Stimulated activated CD8-positive, alpha-beta memory T cell treated with anti-CD3 and anti-CD28 coated beads, Interleukin-7, amount 100 ng/mL, for 1 hour (primary cell): ENCODE measurements at regions not wholly inside any gene's neighbourhood (a gene's known extent, or its start where the extent isn't known, plus 50 kb on each side); places are given as distances from the start of the nearest gene placed in this dataset.
"Not testable (repeated sequence)": the region's sequence is repeated elsewhere in the genome, so short reads cannot be mapped to it uniquely, and the experiment has no call there.

Experiments used
- DNase-seq, 2 donors: peaks; one replicate each; pipeline ENCODE4 v3.0.0-alpha.2; 2020; ENCODE audit warnings: low read depth in 2 of 2

DNA sequence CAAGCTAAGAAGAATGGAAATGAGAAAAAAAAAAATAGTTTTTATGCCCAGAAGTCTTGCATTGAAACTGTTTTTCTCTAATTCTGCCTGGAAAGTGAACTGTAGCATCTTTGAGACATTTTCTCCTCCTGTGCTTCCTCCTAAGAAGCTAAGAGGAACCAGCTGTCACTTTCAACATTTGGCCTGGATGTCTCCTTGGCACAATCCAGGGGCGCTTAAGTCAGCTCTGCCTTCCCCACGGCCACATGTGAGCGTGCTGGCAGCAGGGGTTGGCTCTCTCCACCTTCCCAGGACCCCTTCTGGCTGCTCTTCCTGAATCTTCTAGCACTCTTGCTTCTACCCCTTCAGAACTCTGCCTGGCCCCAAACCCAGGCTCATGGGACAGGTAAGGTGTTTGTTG is 289.6 kb upstream of the ADARB2 start:
- no peak for DNase-seq

DNA sequence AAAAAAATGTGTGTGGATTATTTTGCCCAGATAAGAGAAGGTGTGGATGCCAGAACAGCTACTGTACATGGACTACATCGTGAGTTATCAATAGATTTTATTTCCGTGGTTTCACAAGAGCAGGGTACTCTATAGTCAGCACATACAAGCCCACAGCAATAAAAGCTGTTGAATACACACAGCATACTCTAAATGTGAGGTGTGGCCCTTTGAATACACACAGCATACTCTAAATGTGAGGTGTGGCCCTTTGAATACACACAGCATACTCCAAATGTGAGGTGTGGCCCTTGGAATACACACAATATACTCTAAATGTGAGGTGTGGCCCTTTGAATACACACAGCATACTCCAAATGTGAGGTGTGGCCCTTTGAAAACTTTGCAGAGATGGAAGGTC is 287.4 kb upstream of the ADARB2 start:
- not testable (repeated sequence) for DNase-seq

DNA sequence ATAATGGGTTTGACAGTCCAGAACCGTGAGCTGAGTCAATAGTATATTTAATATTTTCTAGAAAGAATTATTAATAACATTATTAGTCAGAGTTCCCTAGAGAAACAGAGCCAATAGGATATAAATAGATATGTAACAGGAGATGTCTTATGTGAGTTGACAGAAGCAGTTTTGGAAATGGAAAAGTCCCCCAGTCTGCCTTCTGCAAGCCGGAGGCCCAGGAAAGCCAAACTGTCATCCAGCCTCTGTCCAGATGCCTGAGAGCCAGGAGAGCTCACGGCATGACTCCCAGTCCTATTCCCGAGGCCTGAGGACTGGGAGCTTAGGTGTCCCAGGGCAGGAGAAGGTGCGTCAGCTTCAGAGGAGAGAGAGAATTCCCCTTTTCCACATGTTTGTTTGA is 286.4 kb upstream of the ADARB2 start:
- DNase-seq, result no peak

DNA sequence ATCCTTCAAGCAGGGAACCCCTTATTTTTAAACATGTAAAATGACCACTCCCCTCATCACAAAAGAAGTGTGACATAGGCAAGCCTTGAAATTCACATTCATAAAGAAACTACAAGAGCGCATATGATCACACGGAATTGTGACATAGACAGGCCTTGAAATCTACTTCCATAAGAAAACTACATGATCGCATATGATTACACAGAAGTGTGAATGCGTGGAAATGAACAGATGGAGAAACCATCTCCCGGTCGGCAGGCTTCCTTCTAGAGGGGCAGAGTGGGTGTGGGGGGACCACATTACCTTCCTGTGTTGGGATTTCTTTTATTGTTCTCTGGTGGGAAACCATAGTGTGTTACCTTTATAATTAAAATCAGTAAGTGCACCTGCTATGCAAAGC is 285.1 kb upstream of the ADARB2 start:
- no peak for DNase-seq

DNA sequence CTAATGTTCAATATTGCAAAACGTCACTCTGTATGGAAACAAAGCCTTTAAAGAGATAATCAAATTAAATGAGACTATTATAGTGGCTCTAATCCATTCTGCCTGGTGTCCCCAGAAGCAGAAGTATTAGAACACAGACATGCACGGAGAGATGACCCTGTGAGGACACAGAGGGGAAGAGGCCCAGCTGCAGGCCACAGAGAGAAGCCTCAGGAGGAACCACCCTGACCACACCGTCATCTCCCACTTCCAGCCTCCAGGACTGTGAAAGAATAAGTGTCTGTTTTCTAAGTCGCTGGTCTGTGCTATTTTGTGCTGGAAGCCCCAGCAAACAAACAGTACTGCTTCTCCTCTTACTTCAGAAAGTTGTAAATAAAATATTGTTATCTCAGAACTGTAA is 283.5 kb upstream of the ADARB2 start:
- no peak for DNase-seq

DNA sequence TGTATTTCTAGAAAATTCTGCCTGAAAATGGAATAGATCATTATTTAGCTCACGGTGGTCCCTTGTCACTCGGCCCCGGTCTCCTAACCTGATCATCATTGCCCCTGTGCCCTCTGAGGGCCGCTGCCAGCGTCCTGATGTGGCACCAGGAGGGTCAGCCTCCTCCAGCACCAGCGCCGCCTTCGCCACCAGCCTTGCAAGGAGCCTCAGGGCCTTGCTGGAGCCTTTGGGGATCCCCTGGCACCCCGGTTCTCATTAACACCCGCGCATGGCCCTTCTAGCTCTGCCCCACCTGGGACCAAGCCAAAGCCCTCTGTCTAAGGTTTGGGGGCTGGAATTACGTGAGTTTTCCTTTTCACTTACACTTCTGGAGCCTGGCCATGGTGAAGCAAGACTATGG is 282.5 kb upstream of the ADARB2 start:
- no peak for DNase-seq

DNA sequence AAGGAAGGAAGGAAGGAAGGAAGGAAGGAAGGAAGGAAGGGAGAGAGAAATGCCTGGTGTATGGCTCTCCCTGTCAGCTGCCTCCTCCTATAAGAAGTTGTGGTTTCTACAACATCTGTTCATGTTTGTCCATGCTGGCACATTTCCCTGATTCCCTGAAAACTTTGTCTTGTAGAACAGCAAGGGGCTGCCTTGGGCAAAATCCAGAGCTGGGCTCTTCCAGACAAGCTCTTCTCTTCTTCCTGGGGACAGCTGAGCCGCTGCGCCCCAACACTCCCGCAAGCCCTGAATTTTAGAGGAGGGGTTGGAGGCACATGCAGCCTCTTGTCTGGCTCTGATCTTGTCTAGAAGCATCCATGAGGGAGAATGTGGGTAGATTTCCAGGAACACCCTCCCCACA is 282.0 kb upstream of the ADARB2 start:
- DNase-seq, result no peak

DNA sequence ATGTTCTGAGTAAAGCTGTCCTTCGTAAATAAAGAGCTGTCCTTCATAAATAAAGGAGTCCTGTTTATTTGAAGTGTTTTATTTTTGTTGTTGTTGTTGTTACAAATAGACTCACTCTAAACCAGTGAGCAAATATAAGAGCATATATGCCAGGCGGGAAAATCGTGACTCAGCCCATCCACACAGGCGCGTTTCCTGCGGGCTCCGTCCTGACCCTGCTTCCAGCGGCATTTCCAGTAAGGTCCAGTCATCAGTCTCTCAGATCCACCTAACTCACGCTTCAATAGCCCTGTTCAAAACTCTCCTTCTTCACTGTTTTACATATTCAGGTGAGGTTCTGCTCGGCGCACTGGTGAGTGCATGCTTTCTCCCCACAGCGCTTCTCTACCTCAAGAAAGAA is 277.2 kb upstream of the ADARB2 start:
- no peak for DNase-seq

DNA sequence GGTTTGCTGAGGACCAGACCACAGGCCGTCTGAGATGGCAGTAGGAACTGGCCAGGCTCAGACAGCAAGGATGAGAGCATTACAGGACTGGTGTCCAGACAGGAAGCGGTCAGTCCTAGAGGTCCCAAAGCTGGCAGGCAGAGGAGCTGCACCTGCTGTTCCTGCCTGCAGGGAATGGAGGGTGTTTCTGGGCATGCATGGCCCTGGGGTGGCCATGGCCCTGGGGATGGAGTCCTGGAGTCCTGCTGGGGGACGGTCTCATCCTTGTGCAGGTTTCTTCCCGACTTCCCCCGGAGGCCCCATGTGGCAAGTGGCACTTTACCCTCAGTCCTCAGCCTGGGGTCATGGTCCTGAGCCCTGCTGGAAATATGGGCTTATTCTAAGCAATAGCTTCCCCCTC is 274.9 kb upstream of the ADARB2 start:
- no peak for DNase-seq

DNA sequence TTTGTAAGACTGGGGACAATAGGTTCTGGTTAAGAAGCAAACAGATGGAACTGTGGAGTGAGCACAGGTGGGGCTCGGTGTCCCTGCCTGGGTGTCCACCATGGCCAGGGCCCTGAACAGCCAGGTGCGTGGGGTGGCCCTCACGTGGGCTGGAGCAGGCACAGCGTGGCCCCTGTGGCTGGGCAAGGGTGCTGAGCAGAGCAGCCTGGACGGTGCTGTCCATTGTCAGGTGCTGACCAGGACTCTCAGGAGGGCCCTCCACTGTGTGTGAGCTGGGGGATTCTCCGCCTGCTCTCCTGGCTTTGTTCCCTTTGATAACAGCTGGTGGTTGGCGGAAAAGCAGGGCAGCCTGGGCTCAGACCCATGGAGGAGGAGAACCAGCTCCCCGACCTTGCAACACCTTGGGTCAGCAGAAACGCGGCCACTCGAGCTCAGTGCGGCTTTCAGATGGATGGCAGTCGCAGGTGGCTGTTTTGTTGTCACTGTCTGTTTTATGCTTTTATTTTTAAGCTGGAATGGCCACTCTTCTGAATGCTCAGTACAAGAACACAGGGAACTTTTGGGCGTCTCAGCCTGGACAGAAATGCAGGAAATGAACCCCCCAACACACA is 273.9 kb upstream of the ADARB2 start:
- no peak for DNase-seq

DNA sequence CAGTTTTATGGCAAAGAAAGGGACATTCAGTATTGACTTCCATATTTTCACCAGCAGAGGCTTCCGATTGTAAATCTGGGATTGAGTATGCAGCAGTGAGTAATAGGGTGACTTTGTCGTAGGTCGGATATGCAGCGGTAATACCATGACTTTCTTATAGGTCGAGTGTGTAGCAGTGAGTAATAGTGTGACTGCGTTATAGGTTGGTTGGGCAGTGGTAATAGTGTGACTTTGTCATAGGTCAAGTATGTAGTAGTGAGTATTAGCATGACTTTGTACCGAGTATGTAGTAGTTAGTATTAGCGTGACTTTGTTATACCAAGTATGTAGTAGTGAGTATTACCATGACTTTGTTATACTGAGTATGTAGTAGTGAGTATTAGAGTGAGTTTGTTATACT is 268.2 kb upstream of the ADARB2 start:
- DNase-seq, result no peak

DNA sequence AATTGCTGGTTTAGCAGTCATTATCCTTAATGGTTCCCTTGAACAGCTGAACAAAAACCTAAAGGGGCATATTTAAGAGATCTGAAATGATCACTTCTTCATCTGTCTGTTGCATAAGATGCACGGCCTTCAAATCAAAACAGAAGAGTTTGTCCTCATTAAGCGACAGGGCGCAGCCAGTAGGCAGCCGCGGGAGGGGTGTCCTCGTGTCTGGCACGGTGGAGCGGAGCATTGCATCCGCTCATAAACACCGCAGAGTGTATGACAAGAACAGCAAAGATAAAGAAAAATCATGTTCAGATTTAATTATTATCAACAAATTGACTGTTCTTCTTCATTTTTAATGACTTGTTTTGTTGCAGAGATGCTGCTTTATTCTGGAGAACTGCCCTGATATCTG is 255.6 kb upstream of the ADARB2 start:
- DNase-seq, result no peak

DNA sequence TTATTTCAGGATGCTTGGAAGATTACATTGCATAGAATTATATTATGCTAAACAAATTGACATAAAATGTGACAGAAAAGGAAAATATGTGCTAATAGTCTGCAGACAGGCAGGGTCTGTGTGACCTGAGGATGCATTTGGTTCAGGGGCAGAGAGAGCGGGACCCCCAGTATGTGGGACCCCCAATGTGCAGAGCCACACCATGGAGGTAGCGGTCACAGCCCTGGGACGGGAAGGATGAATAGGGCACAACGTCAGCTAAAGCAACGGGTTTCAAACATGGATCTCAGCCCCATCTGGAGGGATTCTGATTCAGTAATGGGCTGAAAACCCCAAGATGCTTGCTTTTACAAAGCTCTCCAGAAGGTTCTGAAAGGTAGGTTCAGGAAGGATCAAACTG is 251.8 kb upstream of the ADARB2 start:
- DNase-seq, result no peak

DNA sequence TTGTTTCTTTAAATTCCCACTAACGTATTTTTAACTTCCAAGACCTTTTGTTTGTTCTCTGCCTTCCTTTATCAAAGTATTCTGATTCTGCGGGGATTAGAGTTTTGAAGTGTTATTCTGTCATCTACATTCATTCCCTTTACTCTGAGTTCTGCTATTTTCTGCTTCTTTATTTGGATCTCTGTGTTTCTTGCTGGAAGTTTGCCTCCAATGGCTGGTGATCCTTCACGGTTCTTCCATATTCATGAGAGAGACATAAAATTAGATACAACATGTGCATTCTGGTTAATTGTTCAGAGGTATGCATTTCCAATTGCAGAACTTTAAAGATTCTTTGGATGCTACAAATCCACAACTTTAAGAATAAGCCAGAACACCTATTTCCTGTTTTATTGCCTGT is 244.7 kb upstream of the ADARB2 start:
- DNase-seq, result no peak

DNA sequence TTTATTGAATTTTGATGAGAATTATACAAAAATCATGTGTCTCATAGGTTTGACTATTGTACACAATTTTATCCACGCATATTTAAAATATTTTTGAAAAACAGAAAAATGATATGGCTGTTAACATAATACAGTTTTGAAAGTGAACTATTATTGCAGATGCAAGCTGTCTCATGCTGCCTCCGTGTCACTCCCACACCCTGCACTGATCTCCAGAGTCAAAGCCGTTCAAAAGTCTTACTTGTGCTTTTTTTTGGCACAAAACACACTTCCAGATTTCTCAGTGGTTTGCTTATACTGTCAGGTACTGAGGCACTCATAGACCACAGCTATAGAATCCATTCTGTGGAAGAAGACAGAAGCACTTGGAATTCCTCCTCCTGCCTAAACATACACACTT is 243.1 kb upstream of the ADARB2 start:
- no peak for DNase-seq

DNA sequence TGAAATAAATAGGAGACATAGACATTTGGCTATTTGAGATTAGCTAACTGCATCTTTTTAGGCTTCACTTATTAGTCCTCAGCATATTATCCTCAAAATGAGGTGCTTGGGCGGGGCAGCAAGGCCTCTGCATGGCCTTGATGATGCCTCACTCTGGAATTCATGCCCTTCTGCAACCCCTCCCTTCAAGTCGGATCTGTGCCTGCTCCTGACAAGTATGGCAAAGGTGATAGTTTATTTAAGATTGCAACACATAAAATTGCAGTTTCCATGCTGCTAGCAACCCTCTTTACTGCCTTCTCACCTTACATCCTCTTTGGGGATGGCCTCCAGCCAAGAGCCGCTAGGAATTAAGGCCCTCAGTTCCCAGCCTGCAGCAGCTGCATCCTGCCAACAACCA is 241.3 kb upstream of the ADARB2 start:
- DNase-seq, result no peak

DNA sequence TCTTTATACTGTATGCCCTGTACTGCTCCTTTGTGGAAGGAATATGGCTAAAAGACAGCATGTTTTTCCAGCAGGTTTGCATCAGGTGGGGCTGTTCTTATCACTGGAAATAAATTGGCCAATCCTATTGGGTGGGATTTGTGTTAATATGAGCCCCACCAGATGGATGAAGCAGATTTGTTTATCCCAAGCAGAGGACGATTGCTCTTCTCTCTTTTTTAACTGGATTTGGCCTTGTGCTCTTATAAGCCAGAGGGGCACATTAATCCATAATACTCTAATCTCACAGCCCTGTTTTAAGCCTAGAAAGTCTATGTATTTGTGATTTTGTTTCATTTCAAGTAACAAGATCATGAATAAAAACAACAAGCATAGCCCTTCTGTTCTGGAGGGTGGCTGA is 240.1 kb upstream of the ADARB2 start:
- no peak for DNase-seq

DNA sequence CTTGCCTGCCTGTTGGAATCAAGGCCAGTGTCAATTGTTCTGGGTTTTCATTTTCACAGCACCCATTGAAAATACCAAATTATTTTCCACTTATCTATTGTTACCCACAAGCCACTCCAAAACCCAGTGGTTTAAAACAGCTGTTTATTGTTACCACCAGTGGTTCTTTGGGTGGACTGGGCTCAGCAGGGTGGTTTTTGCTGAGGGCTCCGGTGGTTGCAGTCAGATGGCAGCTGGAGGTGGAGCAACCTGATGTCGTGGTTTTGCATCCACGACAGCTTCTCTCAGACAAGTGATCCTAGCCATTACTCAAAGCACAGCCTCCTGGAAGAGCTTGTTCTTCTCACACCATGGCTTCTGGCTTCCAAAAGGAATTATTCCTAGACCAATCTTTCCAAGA is 235.1 kb upstream of the ADARB2 start:
- DNase-seq, result no peak

DNA sequence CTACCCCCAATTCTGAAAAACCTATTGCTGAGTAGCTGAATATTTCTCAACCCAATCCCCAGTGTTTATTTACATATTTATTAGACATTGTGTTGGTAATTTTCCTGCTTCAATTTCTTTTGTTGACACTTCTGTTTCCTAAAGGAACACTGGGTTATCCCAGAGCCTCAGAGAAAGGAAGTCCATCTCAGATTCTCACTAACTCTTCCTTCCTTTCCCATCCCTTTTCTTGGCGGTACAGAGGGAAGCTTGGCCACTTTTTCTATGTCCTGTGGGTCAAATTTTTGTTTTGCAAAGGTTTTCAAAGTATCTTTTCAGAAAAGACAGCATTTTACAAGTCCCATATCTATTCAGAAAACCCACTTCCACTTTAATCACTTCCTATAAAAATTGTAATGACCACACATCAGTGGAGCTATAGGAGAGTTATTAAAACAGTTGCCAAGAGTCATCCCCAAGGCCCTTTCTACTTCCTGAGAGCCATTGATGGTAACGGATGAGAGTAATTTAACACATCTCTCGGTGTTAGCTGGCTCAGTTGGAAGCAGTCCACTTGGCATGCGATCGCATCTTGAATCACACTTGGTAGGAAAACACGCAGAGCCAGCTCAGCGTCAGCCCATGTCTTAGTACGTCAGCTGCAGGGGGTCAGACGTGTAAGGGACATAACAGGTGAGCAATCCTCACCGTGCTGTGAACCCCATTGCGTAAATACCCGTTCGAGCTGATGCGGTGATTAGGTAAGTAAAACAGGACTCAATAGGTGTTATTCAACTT is 231.1 kb upstream of the ADARB2 start:
- no peak for DNase-seq

DNA sequence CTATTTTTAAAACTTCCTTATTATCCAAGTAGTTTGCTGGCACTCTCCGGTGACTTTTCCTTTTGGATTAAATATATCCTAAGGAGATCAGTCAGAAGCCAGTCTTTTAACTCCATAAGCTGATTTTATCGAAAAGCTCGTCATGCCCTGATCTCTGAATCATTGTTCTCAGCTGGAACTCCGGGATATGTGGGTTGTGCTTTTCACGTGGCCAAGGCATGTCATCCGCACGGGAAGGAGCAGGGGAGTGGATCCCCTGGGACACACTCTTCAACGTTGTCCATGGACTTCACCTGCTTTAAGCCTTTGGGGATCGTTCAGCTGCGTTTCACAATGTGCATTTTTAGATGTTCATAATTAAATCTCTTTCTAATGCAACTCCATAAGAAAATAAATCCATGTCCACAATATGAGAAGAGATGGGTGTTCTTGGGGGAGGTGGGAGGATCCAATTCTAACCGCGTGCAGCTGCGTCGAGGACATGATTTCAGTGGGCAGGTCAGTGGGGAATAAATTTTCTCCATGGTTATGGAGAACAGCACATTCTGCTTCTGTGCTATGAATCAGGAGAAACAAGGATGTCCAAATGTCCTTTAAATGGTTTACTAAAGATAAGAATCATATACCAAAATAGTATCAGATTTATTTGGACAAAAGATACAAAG is 229.5 kb upstream of the ADARB2 start:
- DNase-seq, result no peak

DNA sequence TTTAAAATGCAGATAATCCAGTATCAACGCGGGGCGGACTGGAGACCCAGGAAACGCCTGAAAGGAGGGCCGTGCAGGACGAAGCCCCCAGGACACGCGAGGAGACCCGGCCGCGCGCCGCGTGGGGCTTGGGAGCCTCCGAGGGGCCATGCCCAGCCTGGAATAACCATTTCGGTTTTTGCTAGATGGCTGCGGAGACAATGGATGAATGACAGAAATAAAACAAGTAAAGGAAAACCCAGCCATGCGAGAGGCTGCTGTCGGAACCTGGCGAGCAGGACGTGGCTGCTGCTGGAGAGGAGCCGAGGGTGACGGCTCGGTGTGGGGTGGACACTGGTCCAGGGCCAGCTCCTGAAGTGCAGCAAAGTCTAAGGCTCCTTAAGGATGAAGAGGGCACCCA is 227.2 kb upstream of the ADARB2 start:
- DNase-seq, result no peak

DNA sequence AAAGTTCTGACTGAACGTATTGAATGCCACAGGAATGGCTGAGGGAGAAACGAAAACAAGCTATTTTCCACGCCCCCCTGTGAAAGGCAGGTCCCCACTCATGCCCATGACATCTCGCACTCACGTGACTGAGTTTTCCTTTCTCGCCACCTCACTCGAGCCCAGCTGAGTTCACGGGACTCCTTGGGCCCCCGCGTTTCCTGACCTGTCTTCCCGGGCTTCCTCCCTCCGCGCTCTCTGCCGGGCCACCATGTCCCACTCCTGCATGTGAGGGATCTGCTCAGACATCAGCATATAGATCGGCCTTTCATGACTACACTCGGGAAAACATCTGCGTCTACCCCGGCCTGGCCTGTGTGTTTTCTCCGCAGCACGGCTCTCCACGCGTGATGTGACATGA is 226.0 kb upstream of the ADARB2 start:
- no peak for DNase-seq

DNA sequence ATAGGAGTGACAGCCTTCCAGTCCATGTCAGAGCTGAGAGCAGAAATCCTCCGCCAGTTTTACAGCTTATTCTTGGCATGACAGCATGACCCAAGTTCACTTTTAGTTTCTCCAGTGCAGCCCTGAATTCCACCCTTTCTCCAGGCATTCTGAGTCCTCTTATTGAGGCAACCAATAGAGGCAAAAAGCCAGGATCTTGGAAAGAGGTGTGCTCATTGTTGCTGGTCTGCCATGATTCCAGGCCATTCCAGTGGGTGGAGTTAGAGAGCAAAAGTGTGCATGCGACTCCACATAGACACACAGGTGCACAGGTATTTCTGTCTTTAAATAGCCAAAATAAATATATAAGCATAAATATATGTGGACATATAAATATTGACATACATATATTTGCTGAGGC is 224.7 kb upstream of the ADARB2 start:
- DNase-seq, result no peak
